Stimulated activated CD8-positive, alpha-beta memory T cell treated with anti-CD3 and anti-CD28 coated beads, Interleukin-12 subunit alpha, Interleukin-12 subunit beta, amount 100 ng/mL, for 24 hours (primary cell): ENCODE measurements at regions not wholly inside any gene's neighbourhood (a gene's known extent, or its start where the extent isn't known, plus 50 kb on each side); places are given as distances from the start of the nearest gene placed in this dataset.

Experiments
- DNase-seq: peaks from one replicate; pipeline ENCODE4 v3.0.0-alpha.2; 2020; ENCODE audit errors: extremely low read depth

- no peak for DNase-seq
Measured at GRCh38 chr9:1427875-1428274, 377.7 kb downstream of the DMRT2 start.

DNA sequence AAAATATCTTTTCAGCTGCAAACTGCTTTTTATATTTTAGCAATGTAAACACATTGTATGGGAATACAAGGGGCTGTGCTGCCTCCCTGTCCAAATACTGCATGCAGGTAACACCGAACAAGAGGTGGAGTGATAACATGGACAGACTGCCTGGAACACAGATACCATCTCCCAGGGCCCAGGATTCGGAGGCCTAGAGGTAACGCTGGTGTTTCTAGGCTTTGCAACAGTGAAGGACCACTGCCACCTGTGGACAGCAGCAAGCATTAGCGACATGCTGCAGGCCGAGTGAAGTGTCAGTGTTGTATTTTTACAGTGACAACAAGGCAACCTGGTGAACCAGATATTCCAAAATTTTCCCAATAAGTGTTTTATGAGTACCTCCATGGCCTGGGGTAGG, 379.1 kb downstream of the DMRT2 start:
- DNase-seq = no peak

- no peak for DNase-seq
Measured at GRCh38 chr9:1431461-1431860, 381.3 kb downstream of the DMRT2 start.

GRCh38 chr9:1434052-1434767, 384.1 kb downstream of the DMRT2 start:
- DNase-seq = no peak

DNA sequence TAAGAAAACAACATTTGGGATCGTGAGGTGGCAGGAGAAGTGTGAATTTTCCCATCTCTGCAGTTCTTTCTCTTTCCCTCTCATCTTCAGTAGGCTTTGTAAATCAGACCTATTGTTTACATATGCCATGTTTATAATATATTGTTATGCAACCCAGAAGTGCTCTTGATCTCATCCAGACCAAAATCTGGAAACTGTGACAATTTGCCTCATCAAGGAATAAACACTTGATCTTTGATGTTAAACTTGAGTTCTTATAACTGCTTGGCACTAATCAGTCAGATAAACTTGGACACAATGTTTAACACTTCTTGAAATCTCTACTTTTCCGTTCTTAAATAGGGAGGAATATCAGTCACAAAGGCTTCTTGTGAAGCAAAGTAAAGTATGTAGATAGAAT, 384.7 kb downstream of the DMRT2 start:
- no peak for DNase-seq

GRCh38 chr9:1440256-1440655, 390.1 kb downstream of the DMRT2 start:
- no peak for DNase-seq

- DNase-seq = no peak
Measured at GRCh38 chr9:1442105-1442504, 391.9 kb downstream of the DMRT2 start.

- no peak for DNase-seq
Measured at GRCh38 chr9:1443450-1443849, 393.3 kb downstream of the DMRT2 start.

GRCh38 chr9:1446671-1447070, 396.5 kb downstream of the DMRT2 start:
- no peak for DNase-seq

DNA sequence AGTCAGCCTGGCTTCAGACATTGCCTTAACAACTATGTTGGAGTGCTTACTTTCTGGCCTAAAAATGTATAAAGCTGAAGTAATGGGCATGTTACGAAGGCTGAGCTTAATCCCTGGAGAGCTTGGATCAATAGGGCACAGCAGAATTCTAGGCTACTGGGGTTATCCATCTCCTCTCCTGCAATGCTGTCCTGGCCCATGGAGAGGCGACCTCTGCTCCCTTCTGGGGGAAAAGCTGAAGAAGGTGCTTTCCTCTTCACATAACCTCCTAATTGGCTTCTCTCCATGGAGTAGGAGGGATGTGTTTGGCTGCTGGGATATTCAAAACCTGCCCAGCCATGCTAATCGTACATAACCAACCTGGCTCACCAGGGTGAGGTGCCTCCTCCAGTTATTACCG, 403.5 kb downstream of the DMRT2 start:
- no peak for DNase-seq

GRCh38 chr9:1454211-1454610, 404.1 kb downstream of the DMRT2 start:
- DNase-seq = no peak

DNA sequence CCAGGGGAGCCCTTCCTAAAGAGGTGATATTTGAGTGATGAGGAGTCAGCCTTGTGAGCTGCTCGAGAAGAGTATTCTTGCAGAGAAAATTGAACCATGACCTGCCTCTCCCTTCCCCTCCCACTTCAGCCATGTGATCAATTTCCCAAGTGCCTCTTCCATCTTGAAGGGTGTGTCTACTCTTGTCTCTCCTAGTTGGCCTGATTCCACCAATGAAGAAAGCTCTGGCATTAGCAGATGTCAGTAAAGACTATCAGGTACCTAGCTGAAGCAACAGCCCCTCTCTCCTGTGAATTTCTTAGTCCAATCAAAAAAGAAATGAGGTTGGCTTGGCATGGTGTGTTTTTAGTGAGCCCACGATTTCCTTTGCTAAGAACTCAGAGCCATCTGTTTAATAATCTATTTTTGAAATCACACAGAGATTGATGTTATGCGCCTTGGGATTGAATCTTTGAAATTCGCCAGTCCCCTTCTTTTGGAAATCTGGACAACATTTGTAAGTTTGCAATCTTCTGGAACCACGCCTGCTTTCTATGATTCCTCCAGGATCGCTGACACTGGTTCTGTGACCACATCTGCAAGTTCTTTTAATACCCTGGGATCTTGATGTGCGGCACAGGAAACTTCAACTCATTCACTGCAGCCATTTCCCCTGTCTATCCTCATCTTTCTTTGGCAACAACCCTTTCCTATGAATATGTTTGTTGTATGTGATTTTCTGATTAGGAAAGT, 404.6 kb downstream of the DMRT2 start:
- no peak for DNase-seq

DNA sequence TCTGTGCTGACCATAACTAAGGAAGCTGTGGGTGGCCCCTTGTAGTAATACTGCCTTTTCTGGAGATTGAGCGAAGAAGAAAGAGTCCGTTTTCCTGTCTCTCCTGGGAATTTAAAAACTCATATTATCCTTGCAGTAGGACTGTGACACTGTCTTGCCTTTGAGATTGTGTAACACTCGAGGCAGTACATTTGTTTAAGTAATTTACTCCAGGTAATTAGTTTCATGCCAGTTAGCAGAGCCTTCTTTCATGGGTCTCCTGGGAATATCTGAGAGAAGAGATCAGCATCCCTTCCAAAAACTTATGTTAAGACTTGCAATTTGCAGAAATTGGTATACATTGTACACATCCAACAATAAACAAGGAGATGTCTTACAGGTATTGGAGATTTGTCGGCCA, 405.6 kb downstream of the DMRT2 start:
- no peak for DNase-seq

GRCh38 chr9:1456301-1457024, 406.3 kb downstream of the DMRT2 start:
- no peak for DNase-seq

GRCh38 chr9:1457460-1457859, 407.3 kb downstream of the DMRT2 start:
- no peak for DNase-seq

- DNase-seq = no peak
Measured at GRCh38 chr9:1458503-1458902, 408.3 kb downstream of the DMRT2 start.

- no peak for DNase-seq
Measured at GRCh38 chr9:1460143-1460769, 410.1 kb downstream of the DMRT2 start.

GRCh38 chr9:1461812-1462211, 411.7 kb downstream of the DMRT2 start:
- no peak for DNase-seq

DNA sequence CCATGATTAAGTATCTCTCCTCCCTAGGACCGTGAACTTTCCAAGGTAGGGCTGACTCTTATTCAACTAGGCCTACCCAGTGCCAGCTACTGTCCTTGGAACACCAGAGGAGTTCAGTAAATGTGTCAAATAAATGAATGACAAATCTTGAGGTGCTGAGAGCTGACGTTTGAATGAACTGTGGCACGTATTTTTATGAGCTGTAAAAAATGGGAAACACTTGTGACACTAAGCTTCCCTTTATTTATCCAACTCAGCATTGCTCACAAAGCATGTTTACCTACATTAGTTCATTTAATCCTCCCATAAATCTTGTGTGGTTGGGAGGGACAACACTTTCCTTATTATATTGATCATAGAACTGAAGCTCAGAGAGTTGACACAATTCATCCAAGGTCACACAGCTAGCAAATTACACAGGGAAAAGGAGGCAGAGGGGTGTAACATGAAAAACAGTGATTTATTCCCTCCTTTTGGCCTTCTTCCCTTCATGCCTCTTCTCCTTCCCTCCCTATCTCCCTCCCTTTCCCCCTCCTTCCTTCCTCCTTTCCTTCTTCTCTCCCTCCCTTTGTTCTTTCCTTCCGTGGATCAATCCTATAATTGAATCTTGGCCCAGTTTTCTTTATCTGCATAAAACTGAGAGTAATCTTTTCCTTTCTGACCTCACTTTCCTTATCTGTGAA, 412.6 kb downstream of the DMRT2 start:
- no peak for DNase-seq

GRCh38 chr9:1469996-1470395, 419.8 kb downstream of the DMRT2 start:
- no peak for DNase-seq

GRCh38 chr9:1473956-1474634, 423.9 kb downstream of the DMRT2 start:
- DNase-seq = no peak
